ENCODE measurements at regions not wholly inside any gene's neighbourhood (a gene's known extent, or its start where the extent isn't known, plus 50 kb on each side); places are given as distances from the start of the nearest gene placed in this dataset.

GRCh38 chr3:59528251-59528650, 478.4 kb upstream of the CFAP20DC start:
- no peak for TF ChIP-seq CTCF (IDR thresholded peaks at IDR 0.05; ENCODE audit: poor library complexity)
- TF ChIP-seq EZH2 (IDR thresholded peaks at IDR 0.05; ENCODE audit: borderline replicate concordance), result no peak

Measured in hepatocyte (in vitro differentiated cells).